ENCODE measurements at regions not wholly inside any gene's neighbourhood (a gene's known extent, or its start where the extent isn't known, plus 50 kb on each side); places are given as distances from the start of the nearest gene placed in this dataset.
A peak's percentile ranks its signal among the peaks of the same experiment; 100 is the strongest.

GRCh38 chr11:28495333-28495732 lies 387.1 kb downstream of the METTL15 start:
- ATAC-seq (ENCODE audit: poor library complexity) = no peak
- intact Hi-C loops (cut with DNase I) = no loop called here
- DNase-seq = no peak

DNA sequence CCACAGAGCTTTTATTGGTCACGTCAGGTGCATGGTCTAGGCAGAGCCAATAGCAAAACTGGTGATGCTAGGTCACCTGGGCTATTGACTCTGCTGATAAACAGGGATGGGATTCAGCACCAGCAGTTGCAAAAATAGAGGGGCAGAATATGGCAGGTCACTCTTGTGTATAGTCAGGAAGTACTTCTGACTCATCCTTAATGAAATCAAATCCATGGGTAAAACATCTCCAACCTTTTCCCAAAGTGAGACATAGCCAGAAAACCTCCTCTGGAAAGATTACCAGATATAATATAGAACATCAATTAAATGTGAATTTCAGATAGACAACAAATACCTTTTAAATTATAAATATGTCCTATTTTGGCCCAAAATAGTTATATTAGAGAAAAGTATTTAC lies 383.2 kb downstream of the METTL15 start:
- DNase-seq (no peak), ATAC-seq (ENCODE audit: poor library complexity) (no peak)
- intact Hi-C loops (cut with DNase I) = no loop called here

- intact Hi-C loops (cut with DNase I) = no loop called here
- ATAC-seq (ENCODE audit: poor library complexity) (peak; percentile 34), DNase-seq (no peak)
Measured at GRCh38 chr11:28490773-28491382, 382.7 kb downstream of the METTL15 start.

- ATAC-seq (ENCODE audit: poor library complexity) (no peak), DNase-seq (no peak)
- intact Hi-C loops (cut with DNase I) = no loop called here
Measured at GRCh38 chr11:28488336-28488735, 380.1 kb downstream of the METTL15 start.

- intact Hi-C loops (cut with DNase I) = no loop called here
- DNase-seq (no peak), ATAC-seq (ENCODE audit: poor library complexity) (no peak)
Measured at GRCh38 chr11:28483072-28483867, 375.1 kb downstream of the METTL15 start.

- intact Hi-C loops (cut with DNase I) = no loop called here
- no peak for DNase-seq
- ATAC-seq (ENCODE audit: poor library complexity) = no peak
Measured at GRCh38 chr11:28482666-28483065, 374.5 kb downstream of the METTL15 start.

GRCh38 chr11:28481616-28482480 lies 373.7 kb downstream of the METTL15 start:
- intact Hi-C loops (cut with DNase I) = no loop called here

DNA sequence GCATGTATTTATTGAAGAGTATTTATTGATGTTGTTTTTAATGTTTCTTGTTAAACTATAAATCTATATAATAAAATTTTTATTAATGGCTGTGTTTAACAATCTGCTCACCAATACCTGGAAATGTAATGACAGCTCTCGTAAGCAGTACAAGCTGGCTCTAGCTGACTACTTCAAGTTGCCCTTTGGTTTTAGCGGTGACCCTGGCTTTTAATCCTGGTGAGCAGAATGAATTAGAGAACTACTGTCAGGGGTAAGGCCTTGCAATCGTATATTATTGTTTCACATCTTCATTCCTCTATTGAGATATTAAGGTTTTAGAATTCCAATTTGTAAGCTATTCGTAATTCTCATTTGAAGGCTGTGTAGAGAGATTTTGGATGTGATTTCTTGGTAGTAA lies 372.2 kb downstream of the METTL15 start:
- intact Hi-C loops (cut with DNase I) = no loop called here

More at GRCh38 chr11:28481616-28482480, 373.7 kb downstream of the METTL15 start:
- no peak for ATAC-seq (ENCODE audit: poor library complexity)
- DNase-seq = no peak

DNA sequence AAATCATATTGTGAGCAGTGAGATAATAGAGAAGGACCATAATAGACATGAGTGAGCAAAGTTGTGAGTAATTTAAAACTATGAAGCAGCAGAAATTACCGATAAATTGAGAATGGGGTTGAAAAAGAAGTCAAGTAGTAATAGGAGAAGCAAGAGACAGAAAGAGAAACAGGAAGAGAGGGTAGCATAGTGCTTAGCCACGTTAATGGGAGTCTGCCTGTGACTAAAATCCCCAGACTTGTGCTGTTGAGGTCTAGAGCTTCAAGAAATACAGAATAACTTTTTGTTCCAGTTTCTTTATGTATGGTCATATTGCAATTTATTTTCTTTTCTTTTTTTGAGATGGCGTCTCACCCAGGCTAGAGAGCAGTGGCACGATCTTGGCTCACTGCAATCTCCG lies 368.7 kb downstream of the METTL15 start:
- no peak for ATAC-seq (ENCODE audit: poor library complexity)
- intact Hi-C loops (cut with DNase I) = no loop called here
- DNase-seq = no peak

More for the DNA sequence above, 372.2 kb downstream of the METTL15 start:
- no peak for ATAC-seq (ENCODE audit: poor library complexity)
- DNase-seq = no peak

DNA sequence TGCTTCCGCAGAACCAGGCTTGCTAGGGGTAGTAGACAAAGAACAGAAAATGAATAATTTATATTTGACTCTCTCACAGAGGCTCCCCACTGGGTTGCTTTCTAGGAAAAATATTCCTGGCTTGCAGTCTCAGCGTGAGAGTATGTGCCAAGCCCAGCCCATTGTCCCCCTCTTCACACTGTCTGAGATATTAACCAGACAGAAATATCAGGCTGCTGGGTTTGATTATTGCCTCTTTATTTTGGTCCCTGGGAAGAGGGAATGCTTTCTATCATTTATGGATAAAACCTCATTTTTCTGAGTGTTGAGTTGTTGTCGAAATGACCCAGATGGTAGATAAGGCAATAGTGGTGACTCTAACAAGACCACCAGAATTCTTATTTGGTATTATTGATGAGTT lies 367.9 kb downstream of the METTL15 start:
- ATAC-seq (ENCODE audit: poor library complexity) = peak; percentile 88
- no peak for DNase-seq
- intact Hi-C loops (cut with DNase I) = no loop called here

- DNase-seq (no peak), ATAC-seq (ENCODE audit: poor library complexity) (peak; percentile 39)
- intact Hi-C loops (cut with DNase I) = no loop called here
Measured at GRCh38 chr11:28472904-28473303, 364.7 kb downstream of the METTL15 start.

GRCh38 chr11:28471537-28471936 lies 363.3 kb downstream of the METTL15 start:
- DNase-seq (no peak), ATAC-seq (ENCODE audit: poor library complexity) (no peak)
- intact Hi-C loops (cut with DNase I) = no loop called here

DNA sequence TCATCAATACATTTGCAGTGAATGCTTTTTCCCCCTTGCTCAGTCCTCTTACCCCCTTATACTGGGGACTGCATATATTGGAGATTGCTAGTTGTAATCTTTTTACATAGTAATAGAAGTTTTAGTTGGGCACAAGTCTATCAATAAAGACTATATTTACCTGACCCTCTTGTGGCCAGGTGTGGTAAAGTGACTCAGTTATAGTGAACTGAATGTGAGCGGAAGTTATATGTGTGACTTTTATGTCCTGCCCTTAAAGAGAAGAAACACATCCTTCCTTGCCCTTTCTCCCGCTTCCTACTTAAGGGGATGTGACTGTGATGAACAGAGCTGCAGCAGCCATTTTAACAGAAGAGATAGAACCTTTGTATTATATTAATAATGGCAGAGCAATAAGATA lies 362.0 kb downstream of the METTL15 start:
- DNase-seq (no peak), ATAC-seq (ENCODE audit: poor library complexity) (no peak)
- intact Hi-C loops (cut with DNase I) = no loop called here

DNA sequence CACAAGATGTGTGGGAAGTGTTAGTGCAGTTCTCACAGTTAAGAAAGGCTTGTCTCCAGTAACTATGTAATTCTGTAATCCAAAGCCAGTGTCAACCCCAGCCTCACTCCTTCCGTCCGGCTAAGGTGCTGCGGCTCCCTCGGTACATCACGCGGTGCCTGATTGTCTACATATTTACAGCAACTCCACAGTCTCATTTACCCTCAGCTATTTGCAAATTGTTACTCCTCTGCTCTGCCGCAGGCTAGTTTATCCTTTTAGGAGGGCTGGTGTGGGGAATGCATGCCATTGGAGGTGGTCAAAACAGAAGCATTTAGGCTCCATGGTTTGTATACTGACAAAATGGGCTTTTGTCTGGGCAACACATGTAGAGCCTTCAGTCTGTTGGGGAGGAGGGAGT lies 358.3 kb downstream of the METTL15 start:
- intact Hi-C loops (cut with DNase I) = no loop called here
- DNase-seq (no peak), ATAC-seq (ENCODE audit: poor library complexity) (no peak)

GRCh38 chr11:28464252-28464867 lies 356.2 kb downstream of the METTL15 start:
- intact Hi-C loops (cut with DNase I) = no loop called here

DNA sequence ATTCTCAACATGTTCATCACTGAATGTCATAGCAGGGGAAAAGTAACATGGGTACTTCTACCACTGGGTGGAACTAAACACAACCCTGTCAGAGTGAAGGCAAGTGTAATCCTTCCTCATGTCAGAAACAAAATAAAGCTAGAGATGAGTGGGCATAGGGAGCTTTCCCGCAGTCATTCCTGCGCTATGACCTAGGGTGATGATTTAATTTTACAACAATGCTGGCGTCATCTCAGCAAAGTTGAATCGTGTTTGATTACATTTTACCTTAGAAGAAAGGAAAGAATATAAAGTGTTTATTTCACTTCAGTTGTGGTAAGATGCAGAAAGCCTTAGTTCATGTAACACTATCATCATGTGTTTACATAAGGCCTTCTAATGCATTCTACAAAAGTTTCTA lies 355.6 kb downstream of the METTL15 start:
- DNase-seq (no peak), ATAC-seq (ENCODE audit: poor library complexity) (no peak)
- intact Hi-C loops (cut with DNase I) = no loop called here

More at GRCh38 chr11:28464252-28464867, 356.2 kb downstream of the METTL15 start:
- ATAC-seq (ENCODE audit: poor library complexity) = no peak
- DNase-seq = no peak

- no peak for DNase-seq
- intact Hi-C loops (cut with DNase I) = no loop called here
- no peak for ATAC-seq (ENCODE audit: poor library complexity)
Measured at GRCh38 chr11:28461846-28462245, 353.7 kb downstream of the METTL15 start.

DNA sequence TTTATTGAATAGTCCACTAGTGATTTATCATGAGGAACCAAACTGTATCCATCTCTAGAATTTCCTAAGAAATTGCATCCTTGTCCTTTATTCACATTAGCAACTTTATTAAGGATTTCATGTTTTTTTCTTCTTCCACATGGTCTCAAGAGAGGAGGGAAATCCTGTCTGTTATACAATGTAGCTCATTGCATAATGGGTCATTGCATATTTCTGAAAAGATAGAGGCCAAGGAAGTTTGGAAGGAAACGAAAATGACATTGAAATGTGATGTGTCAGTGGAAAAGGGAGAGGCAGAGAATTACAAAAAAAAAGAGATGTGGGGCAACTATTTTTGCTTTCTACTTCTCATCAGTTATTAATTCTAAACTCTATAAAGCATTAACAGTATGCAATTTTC lies 353.1 kb downstream of the METTL15 start:
- no peak for DNase-seq
- no peak for ATAC-seq (ENCODE audit: poor library complexity)
- intact Hi-C loops (cut with DNase I) = no loop called here

GRCh38 chr11:28460348-28460747 lies 352.2 kb downstream of the METTL15 start:
- DNase-seq (no peak), ATAC-seq (ENCODE audit: poor library complexity) (no peak)
- intact Hi-C loops (cut with DNase I) = no loop called here
